ENCODE measurements at regions not wholly inside any gene's neighbourhood (a gene's known extent, or its start where the extent isn't known, plus 50 kb on each side); places are given as distances from the start of the nearest gene placed in this dataset.
"Not testable (repeated sequence)": the region's sequence is repeated elsewhere in the genome, so short reads cannot be mapped to it uniquely, and the experiment has no call there.

- no peak for DNase-seq
- intact Hi-C loops (cut with DNase I; ENCODE audit: low total_unique reads) = no loop called here
- H3K36me3 ChIP-seq = no peaks in the 10 kb centered on the region
Measured at GRCh38 chr7:46099076-46099475, 178.0 kb upstream of the IGFBP3 start.

GRCh38 chr7:46091071-46091470, 170.0 kb upstream of the IGFBP3 start:
- Histone ChIP-seq H3K4me3 (no peak overlapping the region), H3K36me3 (no peaks in the 10 kb centered on the region), H3K9me3 (no peaks in the 10 kb centered on the region), H3K27ac (no peak overlapping the region), H3K27me3 (no peaks in the 10 kb centered on the region), H3K4me1 (no peaks in the 10 kb centered on the region)
- DNase-seq = no peak
- TF ChIP-seq CTCF (IDR thresholded peaks at IDR 0.05) (no peak), POLR2A (IDR thresholded peaks at IDR 0.05) (no peak)
- intact Hi-C loops (cut with DNase I; ENCODE audit: low total_unique reads) = no loop called here

More at GRCh38 chr7:46099076-46099475, 178.0 kb upstream of the IGFBP3 start:
- no peaks in the 10 kb centered on the region for H3K27me3 ChIP-seq
- H3K4me1 ChIP-seq = no peaks in the 10 kb centered on the region
- TF ChIP-seq POLR2A (IDR thresholded peaks at IDR 0.05) (no peak), CTCF (IDR thresholded peaks at IDR 0.05) (no peak)
- no peaks in the 10 kb centered on the region for H3K9me3 ChIP-seq
- no peak overlapping the region for H3K27ac ChIP-seq
- H3K4me3 ChIP-seq = no peak overlapping the region

GRCh38 chr7:46089281-46089680, 168.2 kb upstream of the IGFBP3 start:
- TF ChIP-seq CTCF (IDR thresholded peaks at IDR 0.05) (no peak), POLR2A (IDR thresholded peaks at IDR 0.05) (no peak)
- no peaks in the 10 kb centered on the region for H3K27me3 ChIP-seq
- intact Hi-C loops (cut with DNase I; ENCODE audit: low total_unique reads) = no loop called here
- no peaks in the 10 kb centered on the region for H3K9me3 ChIP-seq
- no peak overlapping the region for H3K27ac ChIP-seq
- H3K4me3 ChIP-seq = no peak overlapping the region
- no peak for DNase-seq
- no peaks in the 10 kb centered on the region for H3K36me3 ChIP-seq
- no peaks in the 10 kb centered on the region for H3K4me1 ChIP-seq

GRCh38 chr7:46088486-46088885, 167.4 kb upstream of the IGFBP3 start:
- H3K4me3 ChIP-seq; intact Hi-C loops (cut with DNase I; ENCODE audit: low total_unique reads); H3K27me3 ChIP-seq; H3K27ac ChIP-seq; H3K36me3 ChIP-seq; H3K9me3 ChIP-seq; DNase-seq; H3K4me1 ChIP-seq: not testable (repeated sequence)

GRCh38 chr7:46080595-46081159, 159.6 kb upstream of the IGFBP3 start:
- no peak for DNase-seq
- no peaks in the 10 kb centered on the region for H3K4me1 ChIP-seq
- H3K27me3 ChIP-seq = no peaks in the 10 kb centered on the region
- intact Hi-C loops (cut with DNase I; ENCODE audit: low total_unique reads) = no loop called here
- TF ChIP-seq POLR2A (IDR thresholded peaks at IDR 0.05) = no peak
- no peak for TF ChIP-seq CTCF (IDR thresholded peaks at IDR 0.05)
- no peak overlapping the region for H3K4me3 ChIP-seq
- no peaks in the 10 kb centered on the region for H3K36me3 ChIP-seq
- no peak overlapping the region for H3K27ac ChIP-seq
- no peaks in the 10 kb centered on the region for H3K9me3 ChIP-seq

- DNase-seq = no peak
- Histone ChIP-seq H3K4me1 (no peaks in the 10 kb centered on the region), H3K27ac (no peak overlapping the region), H3K27me3 (no peaks in the 10 kb centered on the region), H3K9me3 (no peaks in the 10 kb centered on the region), H3K36me3 (no peaks in the 10 kb centered on the region), H3K4me3 (no peak overlapping the region)
- TF ChIP-seq CTCF (IDR thresholded peaks at IDR 0.05) = no peak
- no peak for TF ChIP-seq POLR2A (IDR thresholded peaks at IDR 0.05)
- intact Hi-C loops (cut with DNase I; ENCODE audit: low total_unique reads) = no loop called here
Measured at GRCh38 chr7:46079421-46079820, 158.3 kb upstream of the IGFBP3 start.
